CD14-positive monocyte (primary cell): ENCODE measurements at regions not wholly inside any gene's neighbourhood (a gene's known extent, or its start where the extent isn't known, plus 50 kb on each side); places are given as distances from the start of the nearest gene placed in this dataset.

Experiments
- DNase-seq, 3 donors: peaks; one replicate each; pipeline ENCODE4 v3.0.0-alpha.2; 2011 to 2022
- H2AFZ ChIP-seq: 2 replicates; pipeline ENCODE4 v1.6.0; 2012; ENCODE audit warnings: mild to moderate bottlenecking, low read depth, low read length, inconsistent platforms; ENCODE audit not compliant: insufficient read depth, poor library complexity, severe bottlenecking
- H3K27ac ChIP-seq, 2 donors: 1 replicate in 1 of 2; 2 replicates in 1 of 2; pipeline ENCODE4 v1.5.1; 2012 to 2013; ENCODE audit warnings: low read length in 2 of 2, control low read depth in 1 of 2, inconsistent platforms in 1 of 2, low read depth in 1 of 2, mild to moderate bottlenecking in 1 of 2
- H3K27me3 ChIP-seq, 2 donors: one replicate each; pipeline versions ENCODE4 v1.6.0 to v1.6.1; 2011 to 2013; ENCODE audit warnings: low read length in 2 of 2; ENCODE audit not compliant: control insufficient read depth in 2 of 2, insufficient read depth in 2 of 2
- H3K36me3 ChIP-seq, 2 donors: replicated peaks in 1 of 2; 1 replicate in 1 of 2; 2 replicates in 1 of 2; pipeline versions ENCODE4 v1.5.1 to v1.6.1; 2012 to 2013; ENCODE audit warnings: low read length in 2 of 2, control low read depth in 1 of 2, inconsistent platforms in 1 of 2, mild to moderate bottlenecking in 1 of 2; ENCODE audit not compliant: insufficient read depth in 2 of 2, control insufficient read depth in 1 of 2
- H3K4me1 ChIP-seq, 2 donors: 1 replicate in 1 of 2; 2 replicates in 1 of 2; pipeline versions ENCODE4 v1.5.1 to v1.6.1; 2012 to 2013; ENCODE audit warnings: low read length in 2 of 2, control low read depth in 1 of 2, inconsistent platforms in 1 of 2, mild to moderate bottlenecking in 1 of 2, moderate library complexity in 1 of 2; ENCODE audit not compliant: insufficient read depth in 2 of 2, control insufficient read depth in 1 of 2
- H3K4me2 ChIP-seq: replicated peaks from 2 replicates; pipeline ENCODE3; 2012; ENCODE audit warnings: low read length, moderate library complexity, mild to moderate bottlenecking; ENCODE audit not compliant: poor library complexity, severe bottlenecking; ENCODE audit errors: extremely low read depth
- H3K4me3 ChIP-seq, 3 experiments: fragments of 200-600 bp in 1 of 3; sonication (generic) in 1 of 3; replicated peaks in 1 of 3; 1 replicate in 2 of 3; 2 replicates in 1 of 3; pipeline ENCODE4 v1.5.1; 2011 to 2013; ENCODE audit warnings: low read length in 3 of 3, mild to moderate bottlenecking in 3 of 3, control low read depth in 2 of 3, low read depth in 2 of 3, inconsistent platforms in 1 of 3, moderate library complexity in 1 of 3
- H3K79me2 ChIP-seq: 2 replicates; pipeline ENCODE4 v1.6.0; 2012; ENCODE audit warnings: mild to moderate bottlenecking, control low read depth, inconsistent platforms, low read length, moderate library complexity; ENCODE audit not compliant: insufficient read depth
- H3K9ac ChIP-seq: 2 replicates; pipeline ENCODE4 v1.6.0; 2017; ENCODE audit warnings: low read length, mild to moderate bottlenecking; ENCODE audit not compliant: insufficient read depth, poor library complexity, severe bottlenecking
- H3K9me3 ChIP-seq, 2 donors: replicated peaks in 1 of 2; 1 replicate in 1 of 2; 2 replicates in 1 of 2; pipeline versions ENCODE4 v1.5.1 to v1.6.1; 2012 to 2013; ENCODE audit warnings: low read length in 2 of 2, control low read depth in 1 of 2; ENCODE audit not compliant: control insufficient read depth in 1 of 2, insufficient read depth in 1 of 2
- H4K20me1 ChIP-seq: 2 replicates; pipeline ENCODE4 v1.6.0; 2012; ENCODE audit warnings: mild to moderate bottlenecking, low read length, control low read depth, moderate library complexity; ENCODE audit not compliant: insufficient read depth
- H3K27ac Mint-ChIP-seq, 7 donors: one replicate each; pipeline ENCODE4 v1.8.0; 2020; ENCODE audit warnings: mild to moderate bottlenecking in 7 of 7, mixed read lengths in 7 of 7, moderate library complexity in 6 of 7, inconsistent platforms in 2 of 7
- H3K27me3 Mint-ChIP-seq, 3 donors: one replicate each; pipeline ENCODE4 v1.8.0; 2021 to 2022; ENCODE audit warnings: low read depth in 3 of 3, mild to moderate bottlenecking in 3 of 3, mixed read lengths in 3 of 3, moderate library complexity in 3 of 3, inconsistent platforms in 1 of 3
- H3K36me3 Mint-ChIP-seq, 2 donors: one replicate each; pipeline ENCODE4 v1.8.0; 2020; ENCODE audit warnings: mixed read lengths in 2 of 2, inconsistent platforms in 1 of 2, mild to moderate bottlenecking in 1 of 2
- H3K4me1 Mint-ChIP-seq: one replicate; pipeline ENCODE4 v1.8.0; 2020; ENCODE audit warnings: mild to moderate bottlenecking, mixed read lengths
- H3K4me3 Mint-ChIP-seq, 2 donors: one replicate each; pipeline ENCODE4 v1.8.0; 2020; ENCODE audit warnings: mild to moderate bottlenecking in 2 of 2, mixed read lengths in 2 of 2, moderate library complexity in 1 of 2
- H3K9me3 Mint-ChIP-seq, 7 donors: one replicate each; pipeline ENCODE4 v1.8.0; 2020 to 2022; ENCODE audit warnings: mixed read lengths in 7 of 7, mild to moderate bottlenecking in 6 of 7, moderate library complexity in 6 of 7, inconsistent platforms in 2 of 7
- WGBS: methylation state at CpG from one replicate; pipeline ENCODE4 v1.1.5; 2013; ENCODE audit warnings: missing lambda C conversion rate; ENCODE audit not compliant: insufficient coverage; 5-methylcytosine and 5-hydroxymethylcytosine counted together
- intact Hi-C, 2 donors: fragments of 100-400 bp; cut with micrococcal nuclease; formaldehyde crosslinking; loops; one replicate each; pipeline versions ENCODE4 v1.15.0 to v1.15.1; 2023
- TF ChIP-seq, protein P1 (sequence below): fragments of 200-600 bp; IDR thresholded peaks from one replicate; pipeline ENCODE4 v1.8.0; 2022; ENCODE audit warnings: antibody characterized with exemption, mild to moderate bottlenecking

DNA sequence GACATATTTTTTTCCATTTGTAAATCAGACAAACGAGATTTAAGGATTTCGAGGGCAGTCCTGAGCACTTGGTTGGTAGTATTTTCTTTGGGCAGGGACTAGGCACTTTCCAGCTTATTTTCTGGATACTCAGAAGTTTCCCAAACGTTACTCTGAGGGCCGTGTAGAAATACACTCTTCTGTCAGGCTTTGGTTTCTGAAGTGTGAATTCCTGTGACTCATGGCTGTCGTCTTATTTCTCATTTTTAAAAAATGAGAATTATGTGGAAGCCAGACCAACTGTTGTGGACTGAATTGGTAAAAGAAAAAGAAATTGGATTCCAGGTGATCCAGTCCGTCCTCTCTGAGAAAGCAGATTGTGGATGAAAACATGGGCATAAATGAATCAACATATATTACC lies 658.6 kb upstream of the FANCL start:
- Histone ChIP-seq H3K9ac (no peak overlapping the region), H3K4me1 (peaks cover 3 to 6% of the 10 kb centered on the region in 2 donors), H3K9me3 (no peaks in the 10 kb centered on the region), H3K4me2 (no peak overlapping the region), H3K27ac (no peak overlapping the region), H4K20me1 (no peaks in the 10 kb centered on the region), H2AFZ (no peak overlapping the region), H3K4me3 (no peak overlapping the region), H3K36me3 (no peaks in the 10 kb centered on the region), H3K27me3 (no peaks in the 10 kb centered on the region), H3K79me2 (no peaks in the 10 kb centered on the region)
- intact Hi-C loops: no loop called here
- Mint-ChIP-seq H3K4me1 (peaks cover 14% of the 10 kb centered on the region), H3K27ac (no peak overlapping the region), H3K9me3 (peaks cover 0 to 4% (median 1%) of the 10 kb centered on the region in 7 donors), H3K27me3 (peaks cover 0 to 2% (median 2%) of the 10 kb centered on the region in 3 donors), H3K36me3 (no peaks in the 10 kb centered on the region), H3K4me3 (no peak overlapping the region)
- 60% methylated on average over 2 of the region's 6 CpGs for WGBS
- DNase-seq: no peak
- TF ChIP-seq, protein P1, sequence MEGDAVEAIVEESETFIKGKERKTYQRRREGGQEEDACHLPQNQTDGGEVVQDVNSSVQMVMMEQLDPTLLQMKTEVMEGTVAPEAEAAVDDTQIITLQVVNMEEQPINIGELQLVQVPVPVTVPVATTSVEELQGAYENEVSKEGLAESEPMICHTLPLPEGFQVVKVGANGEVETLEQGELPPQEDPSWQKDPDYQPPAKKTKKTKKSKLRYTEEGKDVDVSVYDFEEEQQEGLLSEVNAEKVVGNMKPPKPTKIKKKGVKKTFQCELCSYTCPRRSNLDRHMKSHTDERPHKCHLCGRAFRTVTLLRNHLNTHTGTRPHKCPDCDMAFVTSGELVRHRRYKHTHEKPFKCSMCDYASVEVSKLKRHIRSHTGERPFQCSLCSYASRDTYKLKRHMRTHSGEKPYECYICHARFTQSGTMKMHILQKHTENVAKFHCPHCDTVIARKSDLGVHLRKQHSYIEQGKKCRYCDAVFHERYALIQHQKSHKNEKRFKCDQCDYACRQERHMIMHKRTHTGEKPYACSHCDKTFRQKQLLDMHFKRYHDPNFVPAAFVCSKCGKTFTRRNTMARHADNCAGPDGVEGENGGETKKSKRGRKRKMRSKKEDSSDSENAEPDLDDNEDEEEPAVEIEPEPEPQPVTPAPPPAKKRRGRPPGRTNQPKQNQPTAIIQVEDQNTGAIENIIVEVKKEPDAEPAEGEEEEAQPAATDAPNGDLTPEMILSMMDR: no peak

DNA sequence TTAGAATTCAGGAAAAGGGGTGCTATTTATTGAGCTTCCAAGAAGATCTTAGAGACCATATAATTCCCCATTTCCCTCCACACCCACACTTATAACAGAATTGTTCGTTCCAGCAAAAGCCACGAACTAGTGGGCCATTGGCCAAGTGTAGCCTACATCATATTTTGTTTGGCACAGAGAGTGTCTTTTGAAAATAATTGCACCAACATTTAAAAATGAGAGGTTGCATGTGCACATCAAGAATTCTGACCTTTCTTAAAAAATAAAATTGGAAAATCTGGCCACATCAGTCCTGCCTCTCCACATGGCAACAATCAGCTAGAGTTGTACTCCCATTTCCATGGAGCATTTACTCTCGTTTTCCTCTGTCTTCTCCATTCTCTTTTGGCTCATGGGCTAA lies 655.5 kb upstream of the FANCL start:
- H3K27me3 Mint-ChIP-seq: peaks cover 0 to 2% (median 2%) of the 10 kb centered on the region in 3 donors
- peaks cover 3 to 6% of the 10 kb centered on the region in 2 donors for H3K4me1 ChIP-seq
- no CpG with 5 or more reads among the region's 3 CpGs for WGBS

More for the DNA sequence above, 655.5 kb upstream of the FANCL start:
- TF ChIP-seq, protein P1: no peak
- Mint-ChIP-seq H3K36me3 (no peaks in the 10 kb centered on the region), H3K9me3 (peaks cover 0 to 1% (median 0%) of the 10 kb centered on the region in 7 donors), H3K27ac (no peak overlapping the region), H3K4me1 (peaks cover 17% of the 10 kb centered on the region), H3K4me3 (no peak overlapping the region)
- no peak overlapping the region for H3K9ac ChIP-seq
- no peak overlapping the region for H3K27ac ChIP-seq
- H2AFZ ChIP-seq: no peak overlapping the region
- H3K4me3 ChIP-seq: no peak overlapping the region
- no peak for DNase-seq
- H3K4me2 ChIP-seq: no peak overlapping the region
- intact Hi-C loops: no loop called here
- no peaks in the 10 kb centered on the region for H3K27me3 ChIP-seq
- H3K79me2 ChIP-seq: no peaks in the 10 kb centered on the region
- no peaks in the 10 kb centered on the region for H4K20me1 ChIP-seq
- no peaks in the 10 kb centered on the region for H3K36me3 ChIP-seq
- H3K9me3 ChIP-seq: no peaks in the 10 kb centered on the region
